Right atrium auricular region (tissue), 2 donors: ENCODE measurements at regions not wholly inside any gene's neighbourhood (a gene's known extent, or its start where the extent isn't known, plus 50 kb on each side); places are given as distances from the start of the nearest gene placed in this dataset.

ENCODE experiments used
- DNase-seq: peaks from one replicate; pipeline ENCODE4 v3.0.0-alpha.2; 2019; ENCODE audit warnings: low spot score
- H3K27ac ChIP-seq, 2 donors: fragments of 200-600 bp; sonication (generic); 1 replicate in 1 of 2; 2 replicates in 1 of 2; pipeline ENCODE4 v1.5.1; 2016 to 2019
- H3K27me3 ChIP-seq, 2 donors: fragments of 200-600 bp; sonication (generic); one replicate each; pipeline versions ENCODE4 v1.5.1 to v1.6.0; 2017 to 2019
- H3K36me3 ChIP-seq: fragments of 200-600 bp; sonication (generic); one replicate; pipeline ENCODE4 v1.5.1; 2016
- H3K4me1 ChIP-seq, 2 donors: fragments of 200-600 bp; sonication (generic); one replicate each; pipeline versions ENCODE4 v1.5.1 to v1.6.0; 2017 to 2019
- H3K4me3 ChIP-seq, 2 donors: fragments of 200-600 bp; sonication (generic); 1 replicate in 1 of 2; 2 replicates in 1 of 2; pipeline ENCODE4 v1.5.1; 2017 to 2019; ENCODE audit warnings: mild to moderate bottlenecking in 1 of 2, moderate library complexity in 1 of 2
- H3K9me3 ChIP-seq, 2 donors: fragments of 200-600 bp; sonication (generic); one replicate each; pipeline ENCODE4 v1.5.1; 2019
- CTCF ChIP-seq, 2 donors: fragments of 200-600 bp; sonication (generic); IDR thresholded peaks; one replicate each; pipeline ENCODE4 v1.5.1; 2019; ENCODE audit warnings: antibody characterized with exemption in 2 of 2

- H3K4me3 ChIP-seq: no peak overlapping the region
- no peak overlapping the region for H3K27ac ChIP-seq
- no peak for TF ChIP-seq CTCF (IDR thresholded peaks at IDR 0.05)
- H3K4me1 ChIP-seq: no peaks in the 10 kb centered on the region
- no peaks in the 10 kb centered on the region for H3K9me3 ChIP-seq
- no peak for DNase-seq
- H3K27me3 ChIP-seq: no peaks in the 10 kb centered on the region
- no peaks in the 10 kb centered on the region for H3K36me3 ChIP-seq
These were observed 297.0 kb upstream of the CLNK start for GRCh38 chr4:10981576-10981975.

- TF ChIP-seq CTCF (IDR thresholded peaks at IDR 0.05): no peak
- DNase-seq: no peak
- Histone ChIP-seq H3K4me1 (no peaks in the 10 kb centered on the region), H3K9me3 (no peaks in the 10 kb centered on the region), H3K27me3 (no peaks in the 10 kb centered on the region), H3K36me3 (no peaks in the 10 kb centered on the region), H3K27ac (no peak overlapping the region), H3K4me3 (no peak overlapping the region)
These were observed 296.5 kb upstream of the CLNK start for GRCh38 chr4:10981096-10981495.

- H3K27me3 ChIP-seq: no peaks in the 10 kb centered on the region
- DNase-seq: no peak
- no peaks in the 10 kb centered on the region for H3K36me3 ChIP-seq
- TF ChIP-seq CTCF (IDR thresholded peaks at IDR 0.05): no peak
- H3K4me3 ChIP-seq: no peak overlapping the region
- no peak overlapping the region for H3K27ac ChIP-seq
- H3K4me1 ChIP-seq: no peaks in the 10 kb centered on the region
- no peaks in the 10 kb centered on the region for H3K9me3 ChIP-seq
These were observed 294.5 kb upstream of the CLNK start for GRCh38 chr4:10979032-10979431.

- no peak overlapping the region for H3K4me3 ChIP-seq
- TF ChIP-seq CTCF (IDR thresholded peaks at IDR 0.05): no peak
- DNase-seq: no peak
- H3K9me3 ChIP-seq: no peaks in the 10 kb centered on the region
- no peak overlapping the region for H3K27ac ChIP-seq
- no peaks in the 10 kb centered on the region for H3K27me3 ChIP-seq
- no peaks in the 10 kb centered on the region for H3K36me3 ChIP-seq
- no peaks in the 10 kb centered on the region for H3K4me1 ChIP-seq
These were observed 293.0 kb upstream of the CLNK start for GRCh38 chr4:10977534-10977933.

- H3K27ac ChIP-seq: no peak overlapping the region
- no peak for DNase-seq
- H3K27me3 ChIP-seq: no peaks in the 10 kb centered on the region
- no peaks in the 10 kb centered on the region for H3K4me1 ChIP-seq
- H3K36me3 ChIP-seq: no peaks in the 10 kb centered on the region
- no peaks in the 10 kb centered on the region for H3K9me3 ChIP-seq
- TF ChIP-seq CTCF (IDR thresholded peaks at IDR 0.05): no peak
- H3K4me3 ChIP-seq: no peak overlapping the region
These were observed 289.8 kb upstream of the CLNK start for GRCh38 chr4:10974371-10974770.

- Histone ChIP-seq H3K4me1 (no peaks in the 10 kb centered on the region), H3K9me3 (no peaks in the 10 kb centered on the region), H3K27me3 (no peaks in the 10 kb centered on the region), H3K4me3 (no peak overlapping the region), H3K36me3 (no peaks in the 10 kb centered on the region), H3K27ac (no peak overlapping the region)
- no peak for TF ChIP-seq CTCF (IDR thresholded peaks at IDR 0.05)
- DNase-seq: no peak
These were observed 289.1 kb upstream of the CLNK start for GRCh38 chr4:10973686-10974085.
